SU-DHL-6 (cell line): ENCODE measurements at regions not wholly inside any gene's neighbourhood (a gene's known extent, or its start where the extent isn't known, plus 50 kb on each side); places are given as distances from the start of the nearest gene placed in this dataset.
"Not testable (repeated sequence)": the region's sequence is repeated elsewhere in the genome, so short reads cannot be mapped to it uniquely, and the experiment has no call there.

Source experiments
- EZH2phosphoT487 ChIP-seq: fragments of 200-600 bp; sonication (generic), shearing (Covaris generic); conservative IDR thresholded peaks from 2 replicates; pipeline ENCODE4 v1.6.1; 2018; ENCODE audit warnings: mild to moderate bottlenecking, antibody characterized with exemption, low read length, moderate library complexity, mixed read lengths
- TF ChIP-seq, protein P1 (sequence below): fragments of 200-600 bp; sonication (generic); IDR thresholded peaks from one replicate; pipeline ENCODE4 v1.5.1; 2017; ENCODE audit warnings: antibody characterized with exemption, mild to moderate bottlenecking, low read length, moderate library complexity; ENCODE audit not compliant: insufficient read depth, poor library complexity, severe bottlenecking

DNA sequence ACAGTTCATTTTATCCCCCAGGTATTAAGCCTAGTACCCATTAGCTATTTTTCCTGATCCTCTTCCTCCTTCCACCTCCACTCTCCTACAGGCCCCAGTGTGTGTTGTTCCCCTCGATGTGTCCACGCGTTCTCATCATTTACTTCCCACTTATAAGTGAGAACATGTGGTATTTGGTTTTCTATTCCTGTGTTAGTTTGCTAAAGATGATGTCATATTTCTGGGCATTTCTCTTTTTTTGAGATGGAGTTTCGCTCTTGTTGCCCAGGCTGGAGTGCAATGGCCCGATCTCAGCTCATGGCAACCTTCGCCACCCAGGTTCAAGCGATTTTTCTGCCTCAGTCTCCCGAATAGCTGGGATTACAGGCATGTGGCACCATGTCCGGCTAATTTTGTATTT lies 934.0 kb downstream of the TRAM1L1 start:
- TF ChIP-seq, protein P1, sequence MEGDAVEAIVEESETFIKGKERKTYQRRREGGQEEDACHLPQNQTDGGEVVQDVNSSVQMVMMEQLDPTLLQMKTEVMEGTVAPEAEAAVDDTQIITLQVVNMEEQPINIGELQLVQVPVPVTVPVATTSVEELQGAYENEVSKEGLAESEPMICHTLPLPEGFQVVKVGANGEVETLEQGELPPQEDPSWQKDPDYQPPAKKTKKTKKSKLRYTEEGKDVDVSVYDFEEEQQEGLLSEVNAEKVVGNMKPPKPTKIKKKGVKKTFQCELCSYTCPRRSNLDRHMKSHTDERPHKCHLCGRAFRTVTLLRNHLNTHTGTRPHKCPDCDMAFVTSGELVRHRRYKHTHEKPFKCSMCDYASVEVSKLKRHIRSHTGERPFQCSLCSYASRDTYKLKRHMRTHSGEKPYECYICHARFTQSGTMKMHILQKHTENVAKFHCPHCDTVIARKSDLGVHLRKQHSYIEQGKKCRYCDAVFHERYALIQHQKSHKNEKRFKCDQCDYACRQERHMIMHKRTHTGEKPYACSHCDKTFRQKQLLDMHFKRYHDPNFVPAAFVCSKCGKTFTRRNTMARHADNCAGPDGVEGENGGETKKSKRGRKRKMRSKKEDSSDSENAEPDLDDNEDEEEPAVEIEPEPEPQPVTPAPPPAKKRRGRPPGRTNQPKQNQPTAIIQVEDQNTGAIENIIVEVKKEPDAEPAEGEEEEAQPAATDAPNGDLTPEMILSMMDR: not testable (repeated sequence)
- TF ChIP-seq EZH2phosphoT487: not testable (repeated sequence)
